NB4 (cell line): ENCODE measurements at regions not wholly inside any gene's neighbourhood (a gene's known extent, or its start where the extent isn't known, plus 50 kb on each side); places are given as distances from the start of the nearest gene placed in this dataset.

ENCODE experiments used
- POLR2A ChIP-seq: IDR thresholded peaks from 2 replicates; pipeline ENCODE4 v1.6.1; 2011; ENCODE audit warnings: mild to moderate bottlenecking; ENCODE audit not compliant: insufficient read length; ENCODE audit errors: extremely low read depth
- TF ChIP-seq, protein P1 (sequence below): IDR thresholded peaks from one replicate; pipeline ENCODE4 v1.5.1; 2012; ENCODE audit warnings: low read depth, low read length
- TF ChIP-seq, protein P2 (sequence below): IDR thresholded peaks from 2 replicates; pipeline ENCODE4 v1.6.1; 2011; ENCODE audit warnings: low read depth, low read length

DNA sequence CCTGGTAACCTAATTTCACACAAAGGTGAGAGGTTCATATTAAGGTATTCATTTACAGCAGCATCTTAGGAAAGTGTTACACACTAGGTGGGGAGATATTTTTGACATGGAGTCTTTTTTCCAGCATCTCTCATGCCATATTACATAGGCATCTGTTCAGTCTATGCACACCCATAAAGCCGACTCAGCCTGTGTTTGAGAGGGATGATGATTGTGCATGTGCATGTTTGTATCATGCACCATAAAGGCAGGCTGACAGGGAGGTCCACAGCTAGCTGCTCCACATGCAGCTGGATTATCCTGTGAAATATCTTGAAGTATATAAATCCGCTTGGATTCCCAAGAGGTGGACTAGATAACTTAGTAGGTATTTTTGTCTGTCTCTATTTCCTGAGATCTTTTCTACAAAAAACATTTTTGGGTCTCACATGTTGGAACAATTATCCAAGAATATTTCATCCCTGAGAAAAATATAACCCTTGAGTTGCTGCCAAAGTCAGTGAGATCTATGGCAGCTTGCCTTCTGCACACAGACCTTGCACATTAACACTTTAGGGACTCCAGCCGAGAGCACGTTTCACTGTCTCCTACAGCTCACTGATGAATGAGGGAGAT is 288.4 kb upstream of the DPH6 start:
- TF ChIP-seq, protein P1, sequence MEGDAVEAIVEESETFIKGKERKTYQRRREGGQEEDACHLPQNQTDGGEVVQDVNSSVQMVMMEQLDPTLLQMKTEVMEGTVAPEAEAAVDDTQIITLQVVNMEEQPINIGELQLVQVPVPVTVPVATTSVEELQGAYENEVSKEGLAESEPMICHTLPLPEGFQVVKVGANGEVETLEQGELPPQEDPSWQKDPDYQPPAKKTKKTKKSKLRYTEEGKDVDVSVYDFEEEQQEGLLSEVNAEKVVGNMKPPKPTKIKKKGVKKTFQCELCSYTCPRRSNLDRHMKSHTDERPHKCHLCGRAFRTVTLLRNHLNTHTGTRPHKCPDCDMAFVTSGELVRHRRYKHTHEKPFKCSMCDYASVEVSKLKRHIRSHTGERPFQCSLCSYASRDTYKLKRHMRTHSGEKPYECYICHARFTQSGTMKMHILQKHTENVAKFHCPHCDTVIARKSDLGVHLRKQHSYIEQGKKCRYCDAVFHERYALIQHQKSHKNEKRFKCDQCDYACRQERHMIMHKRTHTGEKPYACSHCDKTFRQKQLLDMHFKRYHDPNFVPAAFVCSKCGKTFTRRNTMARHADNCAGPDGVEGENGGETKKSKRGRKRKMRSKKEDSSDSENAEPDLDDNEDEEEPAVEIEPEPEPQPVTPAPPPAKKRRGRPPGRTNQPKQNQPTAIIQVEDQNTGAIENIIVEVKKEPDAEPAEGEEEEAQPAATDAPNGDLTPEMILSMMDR, result no peak
- TF ChIP-seq, protein P2, sequence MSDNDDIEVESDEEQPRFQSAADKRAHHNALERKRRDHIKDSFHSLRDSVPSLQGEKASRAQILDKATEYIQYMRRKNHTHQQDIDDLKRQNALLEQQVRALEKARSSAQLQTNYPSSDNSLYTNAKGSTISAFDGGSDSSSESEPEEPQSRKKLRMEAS, result no peak
- no peak for TF ChIP-seq POLR2A
